Smooth muscle cell (in vitro differentiated cells): ENCODE measurements at regions not wholly inside any gene's neighbourhood (a gene's known extent, or its start where the extent isn't known, plus 50 kb on each side); places are given as distances from the start of the nearest gene placed in this dataset.

ENCODE experiments used
- DNase-seq: peaks from one replicate; lab custom pipeline; 2025; ENCODE audit not compliant: unreplicated experiment; lab: John Stamatoyannopoulos, UW
- H2AFZ ChIP-seq: fragments of 200-600 bp; sonication (generic); 2 replicates; pipeline ENCODE4 v1.6.0; 2016; ENCODE audit warnings: antibody characterized with exemption, low read depth, mild to moderate bottlenecking
- H3F3A ChIP-seq: fragments of 200-600 bp; sonication (generic); 2 replicates; pipeline ENCODE4 v1.6.0; 2017; ENCODE audit warnings: antibody characterized with exemption, low read depth
- H3K27ac ChIP-seq: fragments of 200-600 bp; sonication (generic); 2 replicates; pipeline ENCODE4 v1.5.1; 2016; ENCODE audit warnings: low read depth, mild to moderate bottlenecking
- H3K27me3 ChIP-seq: fragments of 200-600 bp; sonication (generic); 2 replicates; pipeline ENCODE4 v1.6.1; 2016; ENCODE audit warnings: low read depth, mild to moderate bottlenecking
- H3K36me3 ChIP-seq: fragments of 200-600 bp; sonication (generic); 2 replicates; pipeline ENCODE4 v1.5.1; 2016; ENCODE audit warnings: low read depth
- H3K4me1 ChIP-seq: fragments of 200-600 bp; sonication (generic); 2 replicates; pipeline ENCODE4 v1.5.1; 2016; ENCODE audit warnings: low read depth
- H3K4me2 ChIP-seq: fragments of 200-600 bp; sonication (generic); 2 replicates; pipeline ENCODE4 v1.6.0; 2016; ENCODE audit warnings: mild to moderate bottlenecking
- H3K4me3 ChIP-seq: fragments of 200-600 bp; sonication (generic); 2 replicates; pipeline ENCODE4 v1.5.1; 2016; ENCODE audit warnings: mild to moderate bottlenecking
- H3K79me2 ChIP-seq: fragments of 200-600 bp; sonication (generic); 2 replicates; pipeline ENCODE4 v1.6.0; 2016; ENCODE audit warnings: low read depth, mild to moderate bottlenecking
- H3K9ac ChIP-seq: fragments of 200-600 bp; sonication (generic); 2 replicates; pipeline ENCODE4 v1.6.0; 2016; ENCODE audit warnings: low read depth
- H3K9me3 ChIP-seq: fragments of 200-600 bp; sonication (generic); replicated peaks from 2 replicates; pipeline ENCODE4 v1.5.1; 2016; ENCODE audit warnings: low read depth
- H4K20me1 ChIP-seq: fragments of 200-600 bp; sonication (generic); 2 replicates; pipeline ENCODE4 v1.6.0; 2016; ENCODE audit warnings: low read depth
- CTCF ChIP-seq: fragments of 200-600 bp; sonication (generic); IDR thresholded peaks from 2 replicates; pipeline ENCODE4 v1.5.1; 2017; ENCODE audit warnings: borderline replicate concordance, mild to moderate bottlenecking, antibody characterized with exemption; ENCODE audit not compliant: insufficient read depth, poor library complexity, severe bottlenecking
- WGBS: methylation state at CpG from one replicate; pipeline ENCODE4 v1.1.7; 2016; ENCODE audit warnings: low lambda C conversion rate; 5-methylcytosine and 5-hydroxymethylcytosine counted together

- WGBS, result 88% methylated on average over 4 of the region's 4 CpGs
- Histone ChIP-seq H3K4me1 (no peaks in the 10 kb centered on the region), H3K9me3 (no peaks in the 10 kb centered on the region), H2AFZ (no peak overlapping the region), H3K27ac (no peak overlapping the region), H3K4me3 (no peak overlapping the region), H3K27me3 (peaks cover 24% of the 10 kb centered on the region), H3F3A (no peaks in the 10 kb centered on the region), H3K36me3 (no peaks in the 10 kb centered on the region), H3K4me2 (no peak overlapping the region), H4K20me1 (no peaks in the 10 kb centered on the region), H3K79me2 (no peaks in the 10 kb centered on the region), H3K9ac (no peak overlapping the region)
- no peak for DNase-seq
- TF ChIP-seq CTCF, result no peak
These were observed 78.8 kb downstream of the TMEM114 start for GRCh38 chr16:8511464-8511863.

GRCh38 chr16:8510160-8510559 is 80.2 kb downstream of the TMEM114 start:
- Histone ChIP-seq H3F3A (no peaks in the 10 kb centered on the region), H2AFZ (no peak overlapping the region), H3K4me2 (no peak overlapping the region), H3K27ac (no peak overlapping the region), H4K20me1 (no peaks in the 10 kb centered on the region), H3K9ac (no peak overlapping the region), H3K4me1 (no peaks in the 10 kb centered on the region), H3K27me3 (peaks cover 37% of the 10 kb centered on the region), H3K79me2 (no peaks in the 10 kb centered on the region), H3K9me3 (no peaks in the 10 kb centered on the region), H3K36me3 (no peaks in the 10 kb centered on the region), H3K4me3 (no peak overlapping the region)
- WGBS, result 68% methylated on average over 6 of the region's 6 CpGs
- no peak for DNase-seq
- no peak for TF ChIP-seq CTCF

- DNase-seq, result no peak
- H3K79me2 ChIP-seq, result no peaks in the 10 kb centered on the region
- 20% methylated on average over 7 of the region's 7 CpGs for WGBS
- H3K36me3 ChIP-seq, result no peaks in the 10 kb centered on the region
- H3K4me2 ChIP-seq, result no peak overlapping the region
- no peak overlapping the region for H3K9ac ChIP-seq
- no peak overlapping the region for H3K27ac ChIP-seq
- H3K4me1 ChIP-seq, result no peaks in the 10 kb centered on the region
- no peaks in the 10 kb centered on the region for H3K9me3 ChIP-seq
- H3K4me3 ChIP-seq, result no peak overlapping the region
- no peak for TF ChIP-seq CTCF
- no peaks in the 10 kb centered on the region for H4K20me1 ChIP-seq
- peaks cover 38% of the 10 kb centered on the region for H3K27me3 ChIP-seq
- H2AFZ ChIP-seq, result no peak overlapping the region
- H3F3A ChIP-seq, result no peaks in the 10 kb centered on the region
These were observed 84.9 kb downstream of the TMEM114 start for GRCh38 chr16:8505327-8505991.

DNA sequence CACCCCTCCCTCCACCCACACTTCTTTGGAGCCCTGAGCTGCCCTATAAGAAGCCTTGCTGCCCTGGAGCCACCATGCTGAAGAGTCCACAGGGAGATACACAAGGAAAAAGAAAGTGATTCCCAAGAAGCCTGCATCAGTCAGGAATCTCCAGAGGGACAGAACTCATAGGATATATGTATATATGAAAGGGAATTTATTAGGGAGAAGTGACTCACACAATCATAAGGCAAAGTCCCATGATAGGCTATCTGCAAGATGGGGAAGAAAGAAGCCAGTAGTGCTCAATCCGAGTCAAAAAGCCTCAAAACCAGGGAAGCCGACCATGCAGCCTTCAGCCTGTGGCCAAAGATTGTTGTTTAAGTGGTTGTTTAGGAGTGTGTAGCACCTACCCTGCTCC is 87.9 kb downstream of the TMEM114 start:
- no peaks in the 10 kb centered on the region for H3K4me1 ChIP-seq
- no peaks in the 10 kb centered on the region for H3K9me3 ChIP-seq
- H3K79me2 ChIP-seq, result no peaks in the 10 kb centered on the region
- H4K20me1 ChIP-seq, result no peaks in the 10 kb centered on the region
- TF ChIP-seq CTCF, result no peak
- H3K4me2 ChIP-seq, result no peak overlapping the region
- no peaks in the 10 kb centered on the region for H3F3A ChIP-seq
- WGBS, result 72% methylated on average over 2 of the region's 2 CpGs
- H3K27ac ChIP-seq, result no peak overlapping the region
- H3K27me3 ChIP-seq, result peaks cover 21% of the 10 kb centered on the region
- no peak for DNase-seq
- H2AFZ ChIP-seq, result no peak overlapping the region
- H3K9ac ChIP-seq, result no peak overlapping the region
- H3K4me3 ChIP-seq, result no peak overlapping the region
- no peaks in the 10 kb centered on the region for H3K36me3 ChIP-seq
